NT2/D1 (cell line): ENCODE measurements at regions not wholly inside any gene's neighbourhood (a gene's known extent, or its start where the extent isn't known, plus 50 kb on each side); places are given as distances from the start of the nearest gene placed in this dataset.

Experiments used
- SUZ12 ChIP-seq: IDR thresholded peaks from 2 replicates; pipeline ENCODE4 v1.6.1; 2011; ENCODE audit not compliant: insufficient read length, insufficient read depth; ENCODE audit errors: extremely low read depth
- YY1 ChIP-seq: IDR thresholded peaks from 2 replicates; pipeline ENCODE4 v1.6.1; 2011; ENCODE audit not compliant: insufficient read length, insufficient read depth

DNA sequence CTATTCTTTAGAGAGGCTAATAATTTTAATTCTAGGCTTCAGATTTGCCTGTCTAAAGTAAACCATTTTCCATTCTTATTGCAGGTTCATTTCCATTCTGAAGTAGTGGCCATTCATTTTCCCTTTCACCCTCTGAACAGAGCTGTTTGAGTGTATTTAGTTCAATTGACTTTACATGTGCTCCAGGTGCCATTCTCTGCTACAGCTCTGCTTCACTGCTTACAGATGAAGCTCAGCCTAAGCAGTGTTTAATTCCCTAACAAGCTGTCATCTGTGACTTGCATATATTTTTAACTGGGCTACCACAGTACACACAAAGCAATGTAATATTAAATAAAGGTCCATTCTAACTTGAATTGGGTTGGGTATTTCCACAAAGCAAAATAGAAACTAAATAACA, 1031.6 kb downstream of the KCNT2 start:
- TF ChIP-seq YY1 (no peak), SUZ12 (no peak)
